H1 (cell line): ENCODE measurements at regions not wholly inside any gene's neighbourhood (a gene's known extent, or its start where the extent isn't known, plus 50 kb on each side); places are given as distances from the start of the nearest gene placed in this dataset.

ENCODE experiments used
- TF ChIP-seq, protein P1 (sequence below): IDR thresholded peaks from 2 replicates; pipeline ENCODE4 v1.6.1; 2012; ENCODE audit warnings: low read length, inconsistent platforms
- TF ChIP-seq, protein P2 (sequence below): IDR thresholded peaks from 2 replicates; pipeline ENCODE4 v1.6.1; 2011; ENCODE audit warnings: low read depth, mild to moderate bottlenecking, low read length; ENCODE audit not compliant: insufficient read depth

DNA sequence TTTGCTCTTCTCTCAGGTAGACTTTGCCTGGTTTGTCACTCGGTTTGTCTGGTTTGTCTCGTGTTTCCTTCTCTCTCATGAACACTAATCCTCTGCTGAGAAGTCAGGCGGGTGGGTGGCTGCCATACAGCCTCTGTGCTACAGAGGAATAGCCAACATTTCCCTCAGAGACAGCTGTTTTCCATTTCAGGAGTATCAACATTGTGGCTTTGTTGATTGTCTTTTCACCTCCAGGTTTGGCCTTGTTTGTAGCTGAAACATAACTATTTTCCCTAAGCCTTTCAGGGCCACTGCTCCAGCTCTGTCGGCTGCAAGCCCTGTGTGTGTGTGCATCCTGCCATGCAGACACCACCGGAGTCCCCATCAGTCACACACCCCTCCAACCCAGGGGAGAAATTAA, 122.8 kb downstream of the BAMBI start (continued):
- TF ChIP-seq, protein P1, sequence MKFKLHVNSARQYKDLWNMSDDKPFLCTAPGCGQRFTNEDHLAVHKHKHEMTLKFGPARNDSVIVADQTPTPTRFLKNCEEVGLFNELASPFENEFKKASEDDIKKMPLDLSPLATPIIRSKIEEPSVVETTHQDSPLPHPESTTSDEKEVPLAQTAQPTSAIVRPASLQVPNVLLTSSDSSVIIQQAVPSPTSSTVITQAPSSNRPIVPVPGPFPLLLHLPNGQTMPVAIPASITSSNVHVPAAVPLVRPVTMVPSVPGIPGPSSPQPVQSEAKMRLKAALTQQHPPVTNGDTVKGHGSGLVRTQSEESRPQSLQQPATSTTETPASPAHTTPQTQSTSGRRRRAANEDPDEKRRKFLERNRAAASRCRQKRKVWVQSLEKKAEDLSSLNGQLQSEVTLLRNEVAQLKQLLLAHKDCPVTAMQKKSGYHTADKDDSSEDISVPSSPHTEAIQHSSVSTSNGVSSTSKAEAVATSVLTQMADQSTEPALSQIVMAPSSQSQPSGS, result no peak
- TF ChIP-seq, protein P2, sequence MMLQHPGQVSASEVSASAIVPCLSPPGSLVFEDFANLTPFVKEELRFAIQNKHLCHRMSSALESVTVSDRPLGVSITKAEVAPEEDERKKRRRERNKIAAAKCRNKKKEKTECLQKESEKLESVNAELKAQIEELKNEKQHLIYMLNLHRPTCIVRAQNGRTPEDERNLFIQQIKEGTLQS, result no peak
